Tibial nerve (tissue), 4 donors: ENCODE measurements at regions not wholly inside any gene's neighbourhood (a gene's known extent, or its start where the extent isn't known, plus 50 kb on each side); places are given as distances from the start of the nearest gene placed in this dataset.
"Not testable (repeated sequence)": the region's sequence is repeated elsewhere in the genome, so short reads cannot be mapped to it uniquely, and the experiment has no call there.

Experiments used
- DNase-seq, 2 donors: peaks; one replicate each; pipeline ENCODE4 v3.0.0-alpha.2; 2019; ENCODE audit warnings: low spot score in 2 of 2
- H3K27ac ChIP-seq, 4 donors: fragments of 200-600 bp; sonication (generic) in 3 of 4; one replicate each; pipeline ENCODE4 v1.5.1; 2017 to 2019; ENCODE audit warnings: mild to moderate bottlenecking in 1 of 4
- H3K27me3 ChIP-seq, 2 donors: fragments of 200-600 bp; sonication (generic) in 1 of 2; one replicate each; pipeline versions ENCODE4 v1.5.1 to v1.6.0; 2017 to 2019
- H3K36me3 ChIP-seq, 3 donors: fragments of 200-600 bp; sonication (generic); one replicate each; pipeline ENCODE4 v1.5.1; 2018 to 2019
- H3K4me1 ChIP-seq, 4 donors: fragments of 200-600 bp; sonication (generic) in 3 of 4; one replicate each; pipeline ENCODE4 v1.5.1; 2017 to 2019
- H3K4me3 ChIP-seq, 4 donors: fragments of 200-600 bp; sonication (generic) in 3 of 4; one replicate each; pipeline ENCODE4 v1.5.1; 2017 to 2019; ENCODE audit warnings: mild to moderate bottlenecking in 1 of 4, moderate library complexity in 1 of 4
- H3K9me3 ChIP-seq, 4 donors: fragments of 200-600 bp; sonication (generic) in 3 of 4; one replicate each; pipeline ENCODE4 v1.5.1; 2017 to 2019
- EP300 ChIP-seq, 2 donors: sonication (generic); formaldehyde crosslinking; IDR thresholded peaks; one replicate each; pipeline ENCODE4 v1.6.1; 2017; ENCODE audit warnings: antibody characterized with exemption in 2 of 2, mild to moderate bottlenecking in 1 of 2
- POLR2A ChIP-seq, 2 donors: fragments of 450-650 bp; IDR thresholded peaks; one replicate each; pipeline ENCODE4 v1.6.1; 2017; ENCODE audit warnings: antibody characterized with exemption in 2 of 2, mild to moderate bottlenecking in 2 of 2, moderate library complexity in 2 of 2
- WGBS, 2 donors: methylation state at CpG; one replicate each; pipeline ENCODE4 v1.1.5; 2018; 5-methylcytosine and 5-hydroxymethylcytosine counted together
- TF ChIP-seq, protein P1 (sequence below), 5 experiments: fragments of 200-600 bp in 3 of 5; fragments of 450-650 bp in 2 of 5; sonication (generic) in 3 of 5; IDR thresholded peaks; one replicate each; pipeline ENCODE4 v1.5.1; 2016 to 2019; ENCODE audit warnings: antibody characterized with exemption in 5 of 5, mild to moderate bottlenecking in 3 of 5, moderate library complexity in 2 of 5

DNA sequence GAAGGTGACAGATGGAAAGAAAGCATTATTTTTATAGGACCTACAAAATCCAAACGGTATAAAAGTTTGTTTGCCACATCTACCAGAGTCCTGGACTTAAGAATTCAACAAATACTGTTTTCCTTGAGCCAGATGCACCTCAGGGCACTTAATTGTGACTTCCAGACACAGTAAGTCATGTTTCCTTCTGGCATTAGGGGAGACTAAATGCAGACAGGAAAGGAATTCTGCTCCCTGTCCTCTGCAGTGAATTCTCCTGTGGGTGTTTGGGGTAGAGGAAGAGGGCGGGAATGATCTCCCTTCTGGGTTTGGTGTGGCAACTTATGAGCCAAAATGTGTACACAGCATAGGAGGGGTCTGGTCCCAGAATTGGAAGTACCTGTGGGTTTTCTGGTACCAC is 93.9 kb upstream of the ZDHHC17 start:
- Histone ChIP-seq H3K4me3 (no peak overlapping the region), H3K27ac (no peak overlapping the region), H3K36me3 (no peaks in the 10 kb centered on the region), H3K27me3 (no peaks in the 10 kb centered on the region), H3K4me1 (no peaks in the 10 kb centered on the region), H3K9me3 (no peaks in the 10 kb centered on the region)
- TF ChIP-seq, protein P1, sequence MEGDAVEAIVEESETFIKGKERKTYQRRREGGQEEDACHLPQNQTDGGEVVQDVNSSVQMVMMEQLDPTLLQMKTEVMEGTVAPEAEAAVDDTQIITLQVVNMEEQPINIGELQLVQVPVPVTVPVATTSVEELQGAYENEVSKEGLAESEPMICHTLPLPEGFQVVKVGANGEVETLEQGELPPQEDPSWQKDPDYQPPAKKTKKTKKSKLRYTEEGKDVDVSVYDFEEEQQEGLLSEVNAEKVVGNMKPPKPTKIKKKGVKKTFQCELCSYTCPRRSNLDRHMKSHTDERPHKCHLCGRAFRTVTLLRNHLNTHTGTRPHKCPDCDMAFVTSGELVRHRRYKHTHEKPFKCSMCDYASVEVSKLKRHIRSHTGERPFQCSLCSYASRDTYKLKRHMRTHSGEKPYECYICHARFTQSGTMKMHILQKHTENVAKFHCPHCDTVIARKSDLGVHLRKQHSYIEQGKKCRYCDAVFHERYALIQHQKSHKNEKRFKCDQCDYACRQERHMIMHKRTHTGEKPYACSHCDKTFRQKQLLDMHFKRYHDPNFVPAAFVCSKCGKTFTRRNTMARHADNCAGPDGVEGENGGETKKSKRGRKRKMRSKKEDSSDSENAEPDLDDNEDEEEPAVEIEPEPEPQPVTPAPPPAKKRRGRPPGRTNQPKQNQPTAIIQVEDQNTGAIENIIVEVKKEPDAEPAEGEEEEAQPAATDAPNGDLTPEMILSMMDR (IDR thresholded peaks at IDR 0.05) = no peak
- no peak for TF ChIP-seq POLR2A (IDR thresholded peaks at IDR 0.05)
- TF ChIP-seq EP300 (IDR thresholded peaks at IDR 0.05) = no peak
- DNase-seq = no peak
- 72 to 73% methylated on average over 2 of the region's 2 CpGs for WGBS, 2 donors

DNA sequence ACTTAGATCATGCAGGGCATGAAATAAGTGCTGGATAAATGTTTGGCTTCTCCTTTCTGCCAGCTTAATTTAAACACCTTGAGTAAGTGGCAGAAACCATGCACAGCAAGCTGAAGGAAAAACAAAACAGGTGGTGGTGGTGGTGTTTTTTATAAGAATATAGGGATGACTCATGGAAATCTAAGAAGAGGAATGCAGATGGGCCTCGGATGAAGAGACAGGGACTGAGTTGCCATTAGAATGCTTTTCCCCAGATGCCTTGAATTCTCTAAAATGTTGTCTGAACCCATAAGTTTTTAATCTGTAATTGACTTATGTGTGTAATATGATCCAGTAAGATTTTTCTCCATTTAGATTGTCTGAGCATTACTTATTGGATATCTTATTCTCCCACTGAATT is 93.1 kb upstream of the ZDHHC17 start:
- no peak for DNase-seq
- H3K9me3 ChIP-seq = no peaks in the 10 kb centered on the region
- H3K4me3 ChIP-seq = no peak overlapping the region
- H3K36me3 ChIP-seq = no peaks in the 10 kb centered on the region
- no peaks in the 10 kb centered on the region for H3K27me3 ChIP-seq
- no peak overlapping the region for H3K27ac ChIP-seq
- WGBS, 2 donors = 57 to 58% methylated on average over 1 of the region's 1 CpG
- TF ChIP-seq EP300 (IDR thresholded peaks at IDR 0.05) = no peak
- TF ChIP-seq POLR2A (IDR thresholded peaks at IDR 0.05) = no peak
- H3K4me1 ChIP-seq = no peaks in the 10 kb centered on the region

GRCh38 chr12:76674669-76675315 is 89.1 kb upstream of the ZDHHC17 start:
- no peaks in the 10 kb centered on the region for H3K4me1 ChIP-seq
- no peaks in the 10 kb centered on the region for H3K9me3 ChIP-seq
- no peak overlapping the region for H3K27ac ChIP-seq
- H3K27me3 ChIP-seq = no peaks in the 10 kb centered on the region
- TF ChIP-seq, protein P1 (IDR thresholded peaks at IDR 0.05) = no peak
- TF ChIP-seq EP300 (IDR thresholded peaks at IDR 0.05) (no peak), POLR2A (IDR thresholded peaks at IDR 0.05) (no peak)
- H3K36me3 ChIP-seq = no peaks in the 10 kb centered on the region
- 90 to 95% methylated on average over 3 of the region's 3 CpGs for WGBS, 2 donors
- no peak overlapping the region for H3K4me3 ChIP-seq
- no peak for DNase-seq

DNA sequence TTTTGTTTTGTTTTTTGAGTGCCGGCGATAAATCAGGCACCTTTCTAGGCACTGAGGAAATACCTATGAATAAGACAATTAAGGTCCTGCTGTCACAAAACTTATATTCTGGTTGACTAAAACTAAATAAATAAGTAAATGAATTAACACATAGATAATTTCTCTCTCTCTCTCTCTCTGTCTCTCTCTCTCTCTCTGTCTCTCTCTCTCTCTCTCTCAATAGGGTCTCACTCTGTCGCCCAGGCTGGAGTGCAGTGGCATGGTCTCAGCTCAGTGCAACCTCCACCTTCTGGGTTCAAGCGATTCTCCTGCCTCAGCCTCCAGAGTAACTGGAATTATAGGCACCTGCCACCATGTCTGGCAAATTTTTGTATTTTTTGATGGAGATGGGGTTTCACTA is 87.7 kb upstream of the ZDHHC17 start:
- H3K4me1 ChIP-seq, H3K9me3 ChIP-seq, H3K27me3 ChIP-seq, H3K4me3 ChIP-seq, H3K27ac ChIP-seq, DNase-seq, H3K36me3 ChIP-seq: not testable (repeated sequence)
- WGBS, 2 donors = 94 to 97% methylated on average over 4 of the region's 4 CpGs

DNA sequence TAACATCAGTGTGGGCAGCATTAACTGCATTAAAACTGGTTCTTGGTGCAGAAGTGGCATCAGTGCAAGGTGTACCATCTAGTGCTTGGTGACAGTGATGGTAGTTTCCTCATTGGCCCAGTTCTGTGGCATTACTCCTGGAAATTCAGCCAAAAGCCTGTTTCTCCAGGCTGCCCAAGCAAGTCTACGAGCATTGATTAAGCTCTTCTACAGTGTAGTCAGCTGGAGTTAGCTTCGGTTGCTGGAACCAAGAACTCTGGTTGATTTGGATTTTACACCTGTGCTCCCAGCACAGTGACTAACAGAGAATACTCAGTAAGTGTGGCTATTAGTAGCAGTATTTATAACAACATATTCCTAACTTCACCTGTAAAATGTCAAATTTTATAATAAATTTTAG is 84.9 kb upstream of the ZDHHC17 start:
- 97 to 100% methylated on average over 2 of the region's 2 CpGs for WGBS, 2 donors
- Histone ChIP-seq H3K4me1 (peaks cover 0 to 4% (median 0%) of the 10 kb centered on the region in 4 donors), H3K9me3 (no peaks in the 10 kb centered on the region), H3K27me3 (no peaks in the 10 kb centered on the region), H3K4me3 (no peak overlapping the region), H3K27ac (no peak overlapping the region), H3K36me3 (no peaks in the 10 kb centered on the region)
- DNase-seq = no peak
- TF ChIP-seq POLR2A (IDR thresholded peaks at IDR 0.05) = no peak
- no peak for TF ChIP-seq EP300 (IDR thresholded peaks at IDR 0.05)
- TF ChIP-seq, protein P1 (IDR thresholded peaks at IDR 0.05) = no peak

DNA sequence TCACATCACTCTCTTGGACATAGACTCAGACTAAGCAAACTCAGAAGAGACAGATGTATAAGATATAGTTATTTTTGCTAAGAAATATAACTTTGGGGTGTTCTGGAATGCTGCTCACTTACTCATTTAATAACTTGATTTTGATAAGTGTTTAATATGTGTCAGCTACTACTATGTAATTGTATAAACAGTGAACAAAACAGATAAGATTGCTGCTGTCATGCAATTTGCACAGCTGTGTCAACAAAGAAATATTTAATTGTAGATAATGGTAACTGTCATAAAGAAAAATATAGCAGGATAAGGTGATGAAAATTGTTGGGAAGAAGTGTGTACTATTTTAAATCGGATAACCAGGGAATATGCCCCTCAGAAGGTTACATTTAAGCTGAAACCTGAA is 84.1 kb upstream of the ZDHHC17 start:
- no peak for DNase-seq
- 29 to 75% methylated on average over 1 of the region's 1 CpG for WGBS, 2 donors
- Histone ChIP-seq H3K4me3 (no peak overlapping the region), H3K9me3 (no peaks in the 10 kb centered on the region), H3K27me3 (no peaks in the 10 kb centered on the region), H3K4me1 (peaks cover 0 to 4% (median 0%) of the 10 kb centered on the region in 4 donors), H3K36me3 (no peaks in the 10 kb centered on the region), H3K27ac (no peak overlapping the region)
- TF ChIP-seq POLR2A (IDR thresholded peaks at IDR 0.05) = no peak
- TF ChIP-seq EP300 (IDR thresholded peaks at IDR 0.05) = no peak
- TF ChIP-seq, protein P1 (IDR thresholded peaks at IDR 0.05) = no peak
